Testis (tissue), 2 donors: ENCODE measurements at regions not wholly inside any gene's neighbourhood (a gene's known extent, or its start where the extent isn't known, plus 50 kb on each side); places are given as distances from the start of the nearest gene placed in this dataset.

Source experiments
- DNase-seq: peaks from one replicate; pipeline ENCODE4 v3.0.0-alpha.2; 2019
- H3K27ac ChIP-seq, 2 donors: fragments of 200-600 bp; sonication (generic); one replicate each; pipeline ENCODE4 v1.5.1; 2019
- H3K27me3 ChIP-seq: fragments of 200-600 bp; sonication (generic); one replicate; pipeline ENCODE4 v1.5.1; 2019
- H3K36me3 ChIP-seq: fragments of 200-600 bp; sonication (generic); one replicate; pipeline ENCODE4 v1.5.1; 2017; ENCODE audit warnings: low read depth; ENCODE audit errors: missing control alignments
- H3K4me1 ChIP-seq: fragments of 200-600 bp; sonication (generic); one replicate; pipeline ENCODE4 v1.5.1; 2019
- H3K4me3 ChIP-seq, 2 donors: fragments of 200-600 bp; sonication (generic); one replicate each; pipeline ENCODE4 v1.5.1; 2017 to 2019
- H3K9me3 ChIP-seq: fragments of 200-600 bp; sonication (generic); one replicate; pipeline ENCODE4 v1.5.1; 2017
- CTCF ChIP-seq, 3 experiments: fragments of 450-650 bp in 2 of 3; fragments of 200-600 bp in 1 of 3; sonication (generic) in 1 of 3; IDR thresholded peaks; one replicate each; pipeline ENCODE4 v1.5.1; 2016 to 2019; ENCODE audit warnings: antibody characterized with exemption in 3 of 3, mild to moderate bottlenecking in 2 of 3, moderate library complexity in 1 of 3
- POLR2A ChIP-seq: fragments of 450-650 bp; IDR thresholded peaks from one replicate; pipeline ENCODE4 v1.6.1; 2017; ENCODE audit warnings: antibody characterized with exemption, mild to moderate bottlenecking, moderate library complexity
- WGBS, 2 donors: methylation state at CpG; one replicate each; pipeline ENCODE4 v1.1.5; 2018; 5-methylcytosine and 5-hydroxymethylcytosine counted together
- intact Hi-C: fragments of 100-400 bp; cut with DNase I; formaldehyde crosslinking; loops from one replicate; pipeline ENCODE4 v1.15.1; 2023; ENCODE audit warnings: low total_unique reads

- intact Hi-C loops, result no loop called here
- 79 to 89% methylated on average over 3 of the region's 3 CpGs for WGBS, 2 donors
- Histone ChIP-seq H3K27me3 (no peaks in the 10 kb centered on the region), H3K4me1 (peaks cover 5% of the 10 kb centered on the region), H3K4me3 (no peak overlapping the region), H3K27ac (no peak overlapping the region), H3K36me3 (no peaks in the 10 kb centered on the region), H3K9me3 (no peaks in the 10 kb centered on the region)
- no peak for DNase-seq
- TF ChIP-seq CTCF (IDR thresholded peaks at IDR 0.05), result no peak
- no peak for TF ChIP-seq POLR2A
Observed at GRCh38 chr1:227434808-227435444, 116.6 kb upstream of the CDC42BPA start.

- no peaks in the 10 kb centered on the region for H3K27me3 ChIP-seq
- intact Hi-C loops, result no loop called here
- no peak overlapping the region for H3K4me3 ChIP-seq
- H3K4me1 ChIP-seq, result peaks cover 7% of the 10 kb centered on the region
- WGBS, 2 donors, result 86 to 89% methylated on average over 8 of the region's 8 CpGs
- DNase-seq, result no peak
- no peak overlapping the region for H3K27ac ChIP-seq
- no peaks in the 10 kb centered on the region for H3K9me3 ChIP-seq
- H3K36me3 ChIP-seq, result no peaks in the 10 kb centered on the region
- TF ChIP-seq POLR2A (no peak), CTCF (IDR thresholded peaks at IDR 0.05) (no peak)
Observed at GRCh38 chr1:227433663-227434341, 115.5 kb upstream of the CDC42BPA start.

GRCh38 chr1:227432981-227433380 is 114.7 kb upstream of the CDC42BPA start:
- DNase-seq, result no peak
- H3K9me3 ChIP-seq, result no peaks in the 10 kb centered on the region
- no peak overlapping the region for H3K4me3 ChIP-seq
- no peak overlapping the region for H3K27ac ChIP-seq
- TF ChIP-seq POLR2A (no peak), CTCF (IDR thresholded peaks at IDR 0.05) (no peak)
- 96 to 98% methylated on average over 3 of the region's 3 CpGs for WGBS, 2 donors
- no peaks in the 10 kb centered on the region for H3K36me3 ChIP-seq
- H3K27me3 ChIP-seq, result no peaks in the 10 kb centered on the region
- intact Hi-C loops, result no loop called here
- H3K4me1 ChIP-seq, result peaks cover 7% of the 10 kb centered on the region

GRCh38 chr1:227432181-227432535 is 113.9 kb upstream of the CDC42BPA start:
- no peak for DNase-seq
- Histone ChIP-seq H3K4me3 (no peak overlapping the region), H3K36me3 (no peaks in the 10 kb centered on the region), H3K9me3 (no peaks in the 10 kb centered on the region), H3K27ac (no peak overlapping the region), H3K4me1 (peaks cover 7% of the 10 kb centered on the region), H3K27me3 (no peaks in the 10 kb centered on the region)
- TF ChIP-seq CTCF (IDR thresholded peaks at IDR 0.05), result no peak
- no peak for TF ChIP-seq POLR2A
- intact Hi-C loops, result no loop called here
- 94 to 97% methylated on average over 1 of the region's 1 CpG for WGBS, 2 donors
